GM12874 (cell line): ENCODE measurements at regions not wholly inside any gene's neighbourhood (a gene's known extent, or its start where the extent isn't known, plus 50 kb on each side); places are given as distances from the start of the nearest gene placed in this dataset.

Source experiments
- CTCF ChIP-seq: IDR thresholded peaks from 2 replicates; pipeline ENCODE4 v1.5.1; 2011; ENCODE audit warnings: low read depth, mild to moderate bottlenecking, control low read depth, low read length, moderate library complexity; ENCODE audit not compliant: insufficient read depth

- no peak for TF ChIP-seq CTCF
Measured at GRCh38 chr14:83153081-83153480, 1619.4 kb upstream of the SEL1L start.

- TF ChIP-seq CTCF: no peak
Measured at GRCh38 chr14:83162361-83162929, 1628.8 kb upstream of the SEL1L start.

- no peak for TF ChIP-seq CTCF
Measured at GRCh38 chr14:83163016-83163415, 1629.4 kb upstream of the SEL1L start.

GRCh38 chr14:83164016-83164415, 1630.4 kb upstream of the SEL1L start:
- TF ChIP-seq CTCF: no peak

GRCh38 chr14:83164591-83164990, 1630.9 kb upstream of the SEL1L start:
- no peak for TF ChIP-seq CTCF

GRCh38 chr14:83170165-83170564, 1636.5 kb upstream of the SEL1L start:
- no peak for TF ChIP-seq CTCF

GRCh38 chr14:83171761-83172160, 1638.1 kb upstream of the SEL1L start:
- no peak for TF ChIP-seq CTCF
